Activated CD4-positive, alpha-beta T cell treated with anti-CD3 and anti-CD28 coated beads for 1 hour (primary cell): ENCODE measurements at regions not wholly inside any gene's neighbourhood (a gene's known extent, or its start where the extent isn't known, plus 50 kb on each side); places are given as distances from the start of the nearest gene placed in this dataset.
"Not testable (repeated sequence)": the region's sequence is repeated elsewhere in the genome, so short reads cannot be mapped to it uniquely, and the experiment has no call there.

Experiments
- DNase-seq: peaks from one replicate; pipeline ENCODE4 v3.0.0-alpha.2; 2020

GRCh38 chr11:116403794-116404461 lies 368.9 kb downstream of the BUD13 start:
- no peak for DNase-seq

GRCh38 chr11:116400081-116400480 lies 372.7 kb downstream of the BUD13 start:
- DNase-seq: no peak

- no peak for DNase-seq
Observed at GRCh38 chr11:116397602-116398084, 375.1 kb downstream of the BUD13 start.

- no peak for DNase-seq
Observed at GRCh38 chr11:116396331-116396730, 376.5 kb downstream of the BUD13 start.

- DNase-seq: no peak
Observed at GRCh38 chr11:116394022-116394421, 378.8 kb downstream of the BUD13 start.

GRCh38 chr11:116390963-116391362 lies 381.8 kb downstream of the BUD13 start:
- no peak for DNase-seq

- no peak for DNase-seq
Observed at GRCh38 chr11:116388146-116388545, 384.6 kb downstream of the BUD13 start.

- DNase-seq: no peak
Observed at GRCh38 chr11:116387641-116388040, 385.1 kb downstream of the BUD13 start.

- DNase-seq: no peak
Observed at GRCh38 chr11:116386118-116386699, 386.6 kb downstream of the BUD13 start.

GRCh38 chr11:116384876-116385275 lies 387.9 kb downstream of the BUD13 start:
- DNase-seq: no peak

GRCh38 chr11:116384407-116384806 lies 388.4 kb downstream of the BUD13 start:
- no peak for DNase-seq

- no peak for DNase-seq
Observed at GRCh38 chr11:116379185-116379828, 393.5 kb downstream of the BUD13 start.

GRCh38 chr11:116376547-116376946 lies 396.2 kb downstream of the BUD13 start:
- DNase-seq: no peak

- DNase-seq: no peak
Observed at GRCh38 chr11:116376054-116376453, 396.7 kb downstream of the BUD13 start.

GRCh38 chr11:116375221-116375620 lies 397.6 kb downstream of the BUD13 start:
- DNase-seq: no peak

GRCh38 chr11:116374085-116374484 lies 398.7 kb downstream of the BUD13 start:
- no peak for DNase-seq

GRCh38 chr11:116373104-116373944 lies 399.5 kb downstream of the BUD13 start:
- DNase-seq: no peak

- no peak for DNase-seq
Observed at GRCh38 chr11:116371146-116371545, 401.6 kb downstream of the BUD13 start.

GRCh38 chr11:116368784-116369183 lies 404.0 kb downstream of the BUD13 start:
- DNase-seq: no peak

GRCh38 chr11:116366980-116367645 lies 405.7 kb downstream of the BUD13 start:
- no peak for DNase-seq

GRCh38 chr11:116366451-116366850 lies 406.3 kb downstream of the BUD13 start:
- no peak for DNase-seq

- not testable (repeated sequence) for DNase-seq
Observed at GRCh38 chr11:116364925-116365324, 407.9 kb downstream of the BUD13 start.

- DNase-seq: no peak
Observed at GRCh38 chr11:116364348-116364747, 408.4 kb downstream of the BUD13 start.
